Activated CD4-positive, alpha-beta T cell treated with anti-CD3 and anti-CD28 coated beads for 4 hours (primary cell): ENCODE measurements at regions not wholly inside any gene's neighbourhood (a gene's known extent, or its start where the extent isn't known, plus 50 kb on each side); places are given as distances from the start of the nearest gene placed in this dataset.

Experiments
- DNase-seq, 2 donors: peaks; one replicate each; pipeline ENCODE4 v3.0.0-alpha.2; 2020

GRCh38 chr2:23128684-23129292, 256.2 kb upstream of the KLHL29 start:
- no peak for DNase-seq

GRCh38 chr2:23131066-23131575, 253.9 kb upstream of the KLHL29 start:
- no peak for DNase-seq

- no peak for DNase-seq
These were observed 253.0 kb upstream of the KLHL29 start for GRCh38 chr2:23132000-23132399.

GRCh38 chr2:23132823-23133595, 252.0 kb upstream of the KLHL29 start:
- DNase-seq: no peak

GRCh38 chr2:23134726-23135125, 250.3 kb upstream of the KLHL29 start:
- no peak for DNase-seq

- DNase-seq: no peak
These were observed 249.4 kb upstream of the KLHL29 start for GRCh38 chr2:23135481-23136100.

- DNase-seq: no peak
These were observed 247.8 kb upstream of the KLHL29 start for GRCh38 chr2:23137166-23137565.

DNA sequence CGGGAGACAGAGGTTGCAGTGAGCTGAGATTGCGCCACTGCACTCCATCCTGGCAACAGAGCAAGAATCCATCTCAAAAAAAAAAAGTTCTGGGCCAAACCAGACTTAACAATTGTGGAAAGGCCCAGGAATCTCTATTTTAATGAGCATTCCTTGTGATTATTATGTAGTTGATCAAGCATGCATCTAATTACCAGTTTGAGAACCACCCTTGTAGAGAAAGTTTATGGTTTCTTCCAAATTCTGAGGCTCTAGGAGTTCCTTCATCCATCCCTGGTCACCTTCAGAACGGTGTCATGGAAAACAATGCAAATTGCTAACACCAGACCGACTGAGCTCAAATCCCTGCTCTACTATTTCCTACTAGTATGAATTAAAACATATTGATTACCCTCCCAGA, 246.3 kb upstream of the KLHL29 start:
- DNase-seq: no peak

DNA sequence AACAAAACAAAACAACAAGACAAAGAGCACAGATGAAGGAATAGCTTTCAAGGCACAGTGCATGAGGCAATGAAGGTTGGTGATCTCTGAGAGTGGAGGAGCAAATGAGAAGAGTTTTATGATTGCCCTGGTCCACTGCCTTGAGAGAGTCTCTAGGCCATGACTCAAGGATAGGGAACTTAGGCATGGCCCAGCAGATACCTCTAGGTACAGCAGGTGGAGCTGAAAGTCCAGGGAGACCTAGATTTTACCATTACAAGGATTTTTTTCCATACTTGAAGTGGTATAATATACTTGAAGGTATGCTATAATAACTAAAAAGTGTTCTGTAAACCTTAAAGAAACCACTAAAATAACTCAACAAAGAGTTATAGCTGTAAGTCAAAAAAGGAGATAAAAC, 239.5 kb upstream of the KLHL29 start:
- no peak for DNase-seq

GRCh38 chr2:23146011-23146410, 239.0 kb upstream of the KLHL29 start:
- DNase-seq: no peak

DNA sequence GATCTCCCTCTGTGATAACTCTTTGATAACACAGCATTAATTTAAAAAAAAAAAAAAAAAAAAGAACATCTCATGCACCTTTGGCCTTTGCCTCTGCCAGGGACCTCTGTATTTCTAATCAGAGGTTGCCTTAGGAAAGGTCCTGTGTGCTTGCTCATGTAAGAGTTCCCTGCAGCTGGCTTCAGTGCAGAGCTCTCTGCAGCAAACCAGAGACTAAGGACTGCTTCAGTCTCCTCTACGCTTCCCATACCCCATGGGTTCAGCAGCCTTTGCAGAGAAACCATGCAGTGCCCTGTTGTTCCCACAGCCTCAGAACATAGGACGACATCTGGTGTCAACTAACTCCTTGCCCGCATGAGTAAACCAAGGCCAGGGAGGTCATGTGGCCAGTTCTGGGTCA, 236.6 kb upstream of the KLHL29 start:
- DNase-seq: no peak

DNA sequence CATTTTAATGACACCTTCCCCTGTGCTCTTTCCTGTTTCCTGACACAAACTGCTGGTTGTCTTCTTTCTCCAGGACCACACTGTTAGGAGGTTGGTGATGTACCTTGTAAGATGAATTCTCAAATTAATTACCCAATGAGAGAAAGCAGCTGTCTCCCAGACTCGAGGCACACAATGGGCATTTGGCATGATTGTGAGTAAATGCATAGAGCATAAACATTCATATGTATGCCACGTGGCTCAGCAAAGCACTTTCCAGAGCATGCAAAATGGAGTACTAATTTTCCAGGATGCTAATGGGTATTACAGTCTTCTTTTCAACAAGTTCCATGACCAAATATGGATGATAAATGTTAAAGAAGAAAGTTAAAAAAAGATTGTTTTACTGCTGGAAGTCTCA, 235.2 kb upstream of the KLHL29 start:
- no peak for DNase-seq

- no peak for DNase-seq
These were observed 231.5 kb upstream of the KLHL29 start for GRCh38 chr2:23153484-23153883.

DNA sequence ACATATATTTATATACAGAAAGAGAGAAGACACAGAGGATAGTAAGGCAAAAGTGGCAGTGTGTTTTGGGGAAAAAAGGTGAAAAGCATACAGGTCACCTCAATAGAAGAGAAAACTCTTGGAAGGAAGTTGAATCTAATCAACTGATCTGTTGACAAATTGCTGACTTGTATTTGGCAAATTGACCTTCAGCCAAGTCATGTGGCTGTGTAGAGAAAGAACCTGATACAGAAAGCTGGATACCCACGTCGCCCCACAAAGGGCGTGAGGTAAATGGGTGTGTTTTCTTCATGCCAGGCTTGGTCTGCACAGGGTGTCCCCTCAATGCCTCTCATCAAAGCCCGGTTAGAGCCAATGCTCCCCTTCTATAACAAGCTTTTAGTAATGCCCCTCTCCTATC, 230.0 kb upstream of the KLHL29 start:
- no peak for DNase-seq

DNA sequence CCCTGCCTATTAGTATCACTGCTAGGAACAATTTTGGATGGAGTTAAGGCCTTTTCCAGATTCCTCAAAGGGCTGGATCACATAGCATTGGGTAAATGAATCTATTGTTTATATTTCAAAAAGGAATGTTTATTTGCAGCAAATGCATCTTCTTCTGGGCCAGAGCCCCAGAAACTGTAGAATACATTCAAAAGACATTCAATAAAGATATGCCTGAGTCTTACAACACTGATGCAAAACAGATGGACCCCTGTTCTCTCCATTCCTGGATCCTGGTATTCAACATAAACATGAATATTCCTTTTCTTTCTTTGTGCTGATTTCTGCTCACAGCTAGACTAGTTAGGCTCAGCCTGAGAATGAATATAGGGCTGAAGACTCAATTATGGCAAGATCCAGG, 227.2 kb upstream of the KLHL29 start:
- DNase-seq: no peak

DNA sequence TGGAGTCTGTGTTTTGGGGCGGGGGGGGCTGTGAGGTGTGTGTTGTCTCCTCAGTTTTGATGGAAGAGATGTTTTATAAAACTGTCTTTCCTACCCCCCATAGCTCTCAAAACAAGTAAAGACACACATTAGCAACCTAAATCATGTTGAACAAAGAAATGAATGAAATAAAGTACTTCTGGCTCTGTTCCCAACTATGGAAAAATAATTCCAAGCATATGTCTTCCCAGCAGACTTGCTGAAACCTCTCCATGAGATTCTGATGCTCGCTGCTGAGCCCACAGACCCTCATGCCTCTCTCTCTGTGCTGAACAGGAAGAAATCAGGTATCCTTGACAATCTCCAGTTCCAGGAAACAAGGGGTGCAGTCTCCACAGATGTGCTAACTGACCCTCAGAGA, 226.7 kb upstream of the KLHL29 start:
- no peak for DNase-seq

- DNase-seq: no peak
These were observed 225.1 kb upstream of the KLHL29 start for GRCh38 chr2:23159746-23160405.

GRCh38 chr2:23164173-23164572, 220.8 kb upstream of the KLHL29 start:
- DNase-seq: no peak

DNA sequence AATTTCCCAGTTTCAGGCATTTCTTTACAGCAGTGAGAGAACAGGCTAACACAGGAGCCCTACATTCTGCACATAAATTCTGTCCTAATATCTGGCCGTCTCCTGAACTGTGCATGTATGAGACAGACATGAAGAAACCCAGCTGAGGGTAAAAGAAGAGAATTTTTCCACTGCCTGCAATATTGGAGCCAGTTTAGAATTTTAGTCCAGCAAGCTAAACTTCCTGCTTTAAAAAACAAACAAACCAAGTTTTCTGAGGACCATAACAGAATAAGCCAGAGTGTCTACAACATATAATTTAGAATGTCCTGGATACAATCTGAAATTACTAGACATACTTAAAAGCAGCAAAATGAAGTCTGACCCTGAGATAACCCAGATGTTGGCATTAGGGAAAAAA, 215.1 kb upstream of the KLHL29 start:
- DNase-seq: no peak

DNA sequence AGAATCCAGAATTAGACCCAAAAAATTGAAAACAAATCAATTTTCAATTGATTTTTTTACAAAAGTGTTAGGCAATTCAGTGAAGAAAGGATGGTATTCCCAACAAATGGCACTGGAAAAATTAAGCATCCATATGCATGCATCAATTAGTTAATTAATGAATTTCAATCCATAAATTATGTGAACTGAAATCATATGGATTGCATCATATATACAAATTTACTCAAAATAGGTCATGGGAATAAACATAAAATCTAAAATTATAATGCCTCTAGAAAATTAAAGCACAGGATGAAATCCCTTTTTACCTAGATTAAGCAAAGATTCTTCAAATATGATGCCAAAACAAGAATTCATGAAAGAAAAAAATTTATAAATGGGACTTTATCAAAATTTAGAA, 213.9 kb upstream of the KLHL29 start:
- no peak for DNase-seq

GRCh38 chr2:23178396-23178795, 206.6 kb upstream of the KLHL29 start:
- no peak for DNase-seq

DNA sequence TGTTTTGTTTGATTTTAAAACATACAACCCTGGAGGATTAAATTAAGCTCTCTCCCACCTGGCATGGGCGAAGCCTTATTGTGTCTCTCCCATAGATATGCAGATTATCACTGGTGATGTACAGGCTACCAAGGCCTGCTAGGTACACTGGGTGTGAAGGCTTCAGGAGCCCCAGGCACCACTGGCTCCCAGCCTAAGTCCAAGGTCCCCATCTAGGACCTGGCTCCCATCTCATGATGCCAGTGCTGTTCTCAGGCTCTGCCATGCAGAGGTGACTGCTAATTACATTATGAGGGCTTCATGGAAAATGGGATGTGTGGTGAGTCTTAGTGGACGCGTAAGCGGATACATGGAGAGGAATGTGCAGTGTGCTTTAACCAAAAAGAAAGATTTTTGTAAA, 201.2 kb upstream of the KLHL29 start:
- DNase-seq: no peak

GRCh38 chr2:23198316-23199114, 186.5 kb upstream of the KLHL29 start:
- DNase-seq: no peak
